ENCODE measurements at regions not wholly inside any gene's neighbourhood (a gene's known extent, or its start where the extent isn't known, plus 50 kb on each side); places are given as distances from the start of the nearest gene placed in this dataset.

GRCh38 chr9:28927691-28928090 lies 1354.4 kb upstream of the C9orf72 start (continued):
- TF ChIP-seq, protein P1, sequence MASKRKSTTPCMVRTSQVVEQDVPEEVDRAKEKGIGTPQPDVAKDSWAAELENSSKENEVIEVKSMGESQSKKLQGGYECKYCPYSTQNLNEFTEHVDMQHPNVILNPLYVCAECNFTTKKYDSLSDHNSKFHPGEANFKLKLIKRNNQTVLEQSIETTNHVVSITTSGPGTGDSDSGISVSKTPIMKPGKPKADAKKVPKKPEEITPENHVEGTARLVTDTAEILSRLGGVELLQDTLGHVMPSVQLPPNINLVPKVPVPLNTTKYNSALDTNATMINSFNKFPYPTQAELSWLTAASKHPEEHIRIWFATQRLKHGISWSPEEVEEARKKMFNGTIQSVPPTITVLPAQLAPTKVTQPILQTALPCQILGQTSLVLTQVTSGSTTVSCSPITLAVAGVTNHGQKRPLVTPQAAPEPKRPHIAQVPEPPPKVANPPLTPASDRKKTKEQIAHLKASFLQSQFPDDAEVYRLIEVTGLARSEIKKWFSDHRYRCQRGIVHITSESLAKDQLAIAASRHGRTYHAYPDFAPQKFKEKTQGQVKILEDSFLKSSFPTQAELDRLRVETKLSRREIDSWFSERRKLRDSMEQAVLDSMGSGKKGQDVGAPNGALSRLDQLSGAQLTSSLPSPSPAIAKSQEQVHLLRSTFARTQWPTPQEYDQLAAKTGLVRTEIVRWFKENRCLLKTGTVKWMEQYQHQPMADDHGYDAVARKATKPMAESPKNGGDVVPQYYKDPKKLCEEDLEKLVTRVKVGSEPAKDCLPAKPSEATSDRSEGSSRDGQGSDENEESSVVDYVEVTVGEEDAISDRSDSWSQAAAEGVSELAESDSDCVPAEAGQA (IDR thresholded peaks at IDR 0.05; ENCODE audit: low read depth): no peak
- TF ChIP-seq, protein P1 (CRISPR knock-in tag; IDR thresholded peaks at IDR 0.05; ENCODE audit: borderline replicate concordance): no peak
- no peak for TF ChIP-seq HNRNPL (IDR thresholded peaks at IDR 0.05; ENCODE audit: low read depth, low read length)
- TF ChIP-seq NR2F1 (CRISPR knock-in tag; IDR thresholded peaks at IDR 0.05): no peak
- TF ChIP-seq ZSCAN12 (CRISPR knock-in tag; IDR thresholded peaks at IDR 0.05): no peak

GRCh38 chr9:28929433-28929832 lies 1356.2 kb upstream of the C9orf72 start:
- intact Hi-C loops (cut with micrococcal nuclease; ENCODE audit: unreplicated experiment): no loop called here
- Histone ChIP-seq H3K4me1 (ENCODE audit: insufficient read depth, low read length) (no peaks in the 10 kb centered on the region), H3K27me3 (ENCODE audit: control insufficient read depth in 1 of 2, insufficient read depth in 2 of 2, low read length in 2 of 2) (no peaks in the 10 kb centered on the region), H2AFZ (ENCODE audit: low read length) (no peak overlapping the region), H4K20me1 (ENCODE audit: insufficient read depth, low read length) (no peaks in the 10 kb centered on the region), H3K79me2 (ENCODE audit: insufficient read depth, low read length) (no peaks in the 10 kb centered on the region), H3K9ac (ENCODE audit: insufficient read depth, low read depth, low read length) (no peak overlapping the region), H3K9me3 (ENCODE audit: low read length) (no peaks in the 10 kb centered on the region), H3K36me3 (replicated peaks in 1 of 2; ENCODE audit: control insufficient read depth in 1 of 2, insufficient read depth in 2 of 2, low read length in 2 of 2) (no peaks in the 10 kb centered on the region), H3K4me2 (ENCODE audit: low read depth, low read length) (no peak overlapping the region), H3K4me3 (replicated peaks in 1 of 3; ENCODE audit: insufficient read depth in 1 of 3, low read depth in 2 of 3, low read length in 3 of 3) (no peak overlapping the region), H3K27ac (ENCODE audit: extremely low read length, insufficient read depth, low read length) (no peak overlapping the region)
- 28% methylated on average over 3 of the region's 3 CpGs for WGBS (ENCODE audit: low lambda C conversion rate)
- FAIRE-seq (no peak), ATAC-seq (no peak), DNase-seq (ENCODE audit: low spot score) (no peak)
- BruUV-seq (replicated peaks): no TSS peak
- in situ Hi-C loops (cut with HindIII; ENCODE audit: extremely low pct_ligation_motif_present, low pct_unique_long_range_greater_than_20kb): no loop called here
- ChIA-PET POLR2A (no interaction called here), CTCF (ENCODE audit: low intra/inter-chr PET ratio, low total read pairs) (no interaction called here)
- TF ChIP-seq ZNF782 (CRISPR knock-in tag; IDR thresholded peaks at IDR 0.05; ENCODE audit: borderline replicate concordance) (no peak), ZNF432 (CRISPR knock-in tag; IDR thresholded peaks at IDR 0.05; ENCODE audit: borderline replicate concordance) (no peak), MIER3 (CRISPR knock-in tag; IDR thresholded peaks at IDR 0.05; ENCODE audit: borderline replicate concordance) (no peak), CREM (IDR thresholded peaks at IDR 0.05) (no peak), CREM (CRISPR knock-in tag; IDR thresholded peaks at IDR 0.05) (no peak), ZNF850 (CRISPR knock-in tag; conservative IDR thresholded peaks at IDR 0.05) (no peak), SETDB1 (CRISPR knock-in tag; IDR thresholded peaks at IDR 0.05; ENCODE audit: borderline replicate concordance) (no peak), RFXAP (CRISPR knock-in tag; IDR thresholded peaks at IDR 0.05; ENCODE audit: borderline replicate concordance) (no peak), FOXA1 (IDR thresholded peaks at IDR 0.05) (no peak), FOXA1 (CRISPR knock-in tag; IDR thresholded peaks at IDR 0.05) (no peak), NCOA2 (CRISPR knock-in tag; IDR thresholded peaks at IDR 0.05) (no peak), DR1 (CRISPR knock-in tag; IDR thresholded peaks at IDR 0.05) (no peak)
- TF ChIP-seq, protein P2, sequence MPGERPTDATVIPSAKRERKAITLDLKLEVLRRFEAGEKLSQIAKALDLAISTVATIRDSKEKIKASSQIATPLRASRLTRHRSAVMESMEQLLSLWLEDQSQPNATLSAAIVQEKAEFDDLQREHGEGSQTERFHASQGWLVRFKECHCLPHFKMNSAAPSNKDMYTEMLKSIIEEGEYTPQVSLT (CRISPR knock-in tag; IDR thresholded peaks at IDR 0.05; ENCODE audit: borderline replicate concordance, low read depth): no peak
